HepG2 (cell line): ENCODE measurements at regions not wholly inside any gene's neighbourhood (a gene's known extent, or its start where the extent isn't known, plus 50 kb on each side); places are given as distances from the start of the nearest gene placed in this dataset.
A peak's percentile ranks its signal among the peaks of the same experiment; 100 is the strongest.

Source experiments
- ATAC-seq: fragments of 200-7000 bp; cut with Tn5 transposase; 3 replicates; pipeline ENCODE4 v1.9.1; 2020; ENCODE audit warnings: mild to moderate bottlenecking, moderate library complexity
- BruUV-seq: library from RNA; stranded (reverse); fragments of 400-500 nt; replicated peaks from 2 replicates; lab custom pipeline; 2021; lab: Mats Ljungman, UMichigan
- CTCF ChIA-PET: fragments of 300-600 bp; formaldehyde crosslinking; extraction: SDS; loops from one replicate; lab custom pipeline; 2021; ENCODE audit warnings: low total read pairs, inconsistent platforms, low intra/inter-chr PET ratio; lab: Yijun Ruan, JAX
- POLR2A ChIA-PET: fragments of 350-600 bp; sonication (Branson Sonifier 250); formaldehyde crosslinking; loops from one replicate; lab custom pipeline; 2020; ENCODE audit warnings: antibody characterized with exemption, inconsistent platforms; lab: Yijun Ruan, JAX
- DNase-seq: peaks from one replicate; pipeline ENCODE4 v3.0.0-alpha.2; 2015; ENCODE audit warnings: low spot score
- FAIRE-seq: peaks from 3 replicates; lab custom pipeline; 2011; peaks lifted over from hg19 to GRCh38; lab: Jason Lieb, UNC
- H2AFZ ChIP-seq: one replicate; pipeline ENCODE4 v1.6.1; 2011; ENCODE audit warnings: low read length, inconsistent platforms
- H3K27ac ChIP-seq: fragments of 300-600 bp; 3 replicates; pipeline ENCODE4 v1.8.0; 2011; ENCODE audit warnings: mixed run types, mild to moderate bottlenecking, mixed read lengths, low read length, inconsistent platforms; ENCODE audit not compliant: insufficient read depth; ENCODE audit errors: extremely low read length
- H3K27me3 ChIP-seq, 2 experiments: fragments of 200-600 bp in 1 of 2; 2 replicates in 1 of 2; 3 replicates in 1 of 2; pipeline versions ENCODE4 v1.6.0 to v1.8.0; 2011; ENCODE audit warnings: low read length in 2 of 2, mild to moderate bottlenecking in 2 of 2, moderate library complexity in 2 of 2, inconsistent platforms in 1 of 2; ENCODE audit not compliant: insufficient read depth in 2 of 2, control insufficient read depth in 1 of 2
- H3K36me3 ChIP-seq, 2 experiments: fragments of 200-600 bp in 1 of 2; replicated peaks in 1 of 2; 2 replicates in 1 of 2; 3 replicates in 1 of 2; pipeline versions ENCODE4 v1.5.1 to v1.8.0; 2011; ENCODE audit warnings: low read length in 2 of 2, inconsistent platforms in 1 of 2; ENCODE audit not compliant: insufficient read depth in 2 of 2, control insufficient read depth in 1 of 2
- H3K4me1 ChIP-seq: 2 replicates; pipeline ENCODE4 v1.5.1; 2012; ENCODE audit warnings: low read length, inconsistent platforms; ENCODE audit not compliant: insufficient read depth
- H3K4me2 ChIP-seq: 2 replicates; pipeline ENCODE4 v1.6.0; 2011; ENCODE audit warnings: low read depth, low read length, inconsistent platforms
- H3K4me3 ChIP-seq, 3 experiments: fragments of 200-600 bp in 1 of 3; sonication (generic), shearing (Covaris generic) in 1 of 3; replicated peaks in 1 of 3; 2 replicates each; pipeline ENCODE4 v1.5.1; 2011 to 2016; ENCODE audit warnings: low read length in 3 of 3, inconsistent platforms in 2 of 3, low read depth in 2 of 3, mild to moderate bottlenecking in 2 of 3, control low read depth in 1 of 3, mixed read lengths in 1 of 3; ENCODE audit not compliant: insufficient read depth in 1 of 3
- H3K79me2 ChIP-seq: one replicate; pipeline ENCODE4 v1.6.1; 2011; ENCODE audit warnings: low read length, inconsistent platforms; ENCODE audit not compliant: insufficient read depth
- H3K9ac ChIP-seq: 2 replicates; pipeline ENCODE4 v1.6.0; 2011; ENCODE audit warnings: mild to moderate bottlenecking, low read depth, low read length, inconsistent platforms; ENCODE audit not compliant: insufficient read depth
- H3K9me3 ChIP-seq: 2 replicates; pipeline ENCODE4 v1.5.1; 2012; ENCODE audit warnings: mild to moderate bottlenecking, low read length
- H4K20me1 ChIP-seq: 2 replicates; pipeline ENCODE4 v1.6.0; 2011; ENCODE audit warnings: inconsistent platforms, mild to moderate bottlenecking, low read length, moderate library complexity; ENCODE audit not compliant: insufficient read depth
- MNT ChIP-seq: fragments of 450-650 bp; IDR thresholded peaks from 2 replicates; pipeline ENCODE4 v1.6.1; 2016
- ZSCAN22 ChIP-seq: sonication (generic); formaldehyde crosslinking; IDR thresholded peaks from 2 replicates; pipeline ENCODE4 v1.4.0; 2020; ENCODE audit warnings: mild to moderate bottlenecking, missing genetic modification reagents
- WGBS: methylation state at CpG from one replicate; pipeline ENCODE4 v1.1.6; 2017; ENCODE audit warnings: low lambda C conversion rate; 5-methylcytosine and 5-hydroxymethylcytosine counted together
- in situ Hi-C: cut with HindIII; loops from 2 replicates; pipeline ENCODE4 v1.10.0; 2017; ENCODE audit warnings: low pct_unique_long_range_greater_than_20kb; ENCODE audit not compliant: extremely low pct_ligation_motif_present
- intact Hi-C: fragments of 100-400 bp; cut with micrococcal nuclease; formaldehyde crosslinking; loops from one replicate; pipeline ENCODE4 v1.10.0; 2022; ENCODE audit not compliant: unreplicated experiment
- TF ChIP-seq, protein P1 (sequence below): sonication (generic); formaldehyde crosslinking; IDR thresholded peaks from 2 replicates; pipeline ENCODE4 v1.4.0; 2020; ENCODE audit warnings: mild to moderate bottlenecking, missing genetic modification reagents

DNA sequence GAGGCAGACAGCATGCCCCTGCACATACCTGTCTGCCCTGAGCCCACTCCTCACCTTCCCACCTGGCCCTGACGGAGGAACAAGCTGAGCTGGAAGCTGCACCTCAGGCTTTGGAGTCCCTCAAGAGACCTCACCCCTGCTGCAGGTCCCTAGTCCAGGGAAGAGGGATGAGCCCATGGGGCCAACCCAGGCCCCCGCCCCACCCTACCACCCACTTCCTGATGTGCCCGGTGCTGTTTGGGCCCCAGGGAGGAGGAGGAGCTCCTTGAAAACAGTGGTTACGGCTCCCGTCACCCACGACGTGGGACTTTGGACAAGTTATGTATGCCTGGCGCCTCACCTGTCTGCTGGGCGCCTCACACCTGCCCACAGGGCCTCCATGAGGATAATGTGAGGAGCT is 250.2 kb downstream of the NPHP4 start:
- ATAC-seq (no peak), DNase-seq (no peak), FAIRE-seq (no peak)
- intact Hi-C loops (loop anchor here (10.0 kb wide), 1 partner anchor 233 kb away; no protein-coding TSS in a partner anchor), in situ Hi-C loops (loop anchor here (10.0 kb wide), 1 partner anchor 233 kb away; no protein-coding TSS in a partner anchor)
- Histone ChIP-seq H3K27ac (no peak overlapping the region), H3K27me3 (peaks cover 3 to 30% of the 10 kb centered on the region in 2 experiments; a peak in 4 of 5 replicates), H4K20me1 (peaks cover 7% of the 10 kb centered on the region; the same call in 1 of the 2 replicates), H2AFZ (no peak overlapping the region), H3K9ac (no peak overlapping the region), H3K9me3 (no peaks in the 10 kb centered on the region), H3K36me3 (no peaks in the 10 kb centered on the region), H3K4me3 (no peak overlapping the region), H3K4me1 (peaks cover 8% of the 10 kb centered on the region; the same call in 1 of the 2 replicates), H3K79me2 (no peaks in the 10 kb centered on the region), H3K4me2 (no peak overlapping the region)
- ChIA-PET POLR2A (no interaction called here), CTCF (no interaction called here)
- no peak for TF ChIP-seq ZSCAN22 (CRISPR knock-in tag)
- no CpG with 5 or more reads among the region's 9 CpGs for WGBS
- BruUV-seq, result no TSS peak

GRCh38 chr1:5740865-5741860 is 251.1 kb downstream of the NPHP4 start:
- H3K4me3 ChIP-seq, result no peak overlapping the region
- peaks cover 3 to 21% of the 10 kb centered on the region in 2 experiments; a peak in 4 of 5 replicates for H3K27me3 ChIP-seq
- H3K27ac ChIP-seq, result no peak overlapping the region
- 26% methylated on average over 13 of the region's 21 CpGs for WGBS
- H3K4me1 ChIP-seq, result peaks cover 4% of the 10 kb centered on the region; the same call in 1 of the 2 replicates
- no peak for ATAC-seq
- in situ Hi-C loops (loop anchor here (10.0 kb wide), 1 partner anchor 234 kb away; no protein-coding TSS in a partner anchor), intact Hi-C loops (loop anchor here (10.0 kb wide), 1 partner anchor 234 kb away; no protein-coding TSS in a partner anchor)
- peaks cover 2% of the 10 kb centered on the region; the same call in 1 of the 2 replicates for H4K20me1 ChIP-seq
- no peak overlapping the region for H3K9ac ChIP-seq
- no peak for FAIRE-seq
- DNase-seq, result no peak
- H2AFZ ChIP-seq, result no peak overlapping the region
- ChIA-PET POLR2A (no interaction called here), CTCF (no interaction called here)
- BruUV-seq, result no TSS peak
- TF ChIP-seq MNT, result peak; percentile 92
- TF ChIP-seq, protein P1, sequence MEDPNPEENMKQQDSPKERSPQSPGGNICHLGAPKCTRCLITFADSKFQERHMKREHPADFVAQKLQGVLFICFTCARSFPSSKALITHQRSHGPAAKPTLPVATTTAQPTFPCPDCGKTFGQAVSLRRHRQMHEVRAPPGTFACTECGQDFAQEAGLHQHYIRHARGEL (CRISPR knock-in tag), result no peak
- H3K36me3 ChIP-seq, result no peaks in the 10 kb centered on the region
- no peaks in the 10 kb centered on the region for H3K9me3 ChIP-seq
- H3K79me2 ChIP-seq, result no peaks in the 10 kb centered on the region
- H3K4me2 ChIP-seq, result no peak overlapping the region
